ENCODE measurements at regions not wholly inside any gene's neighbourhood (a gene's known extent, or its start where the extent isn't known, plus 50 kb on each side); places are given as distances from the start of the nearest gene placed in this dataset.

DNA sequence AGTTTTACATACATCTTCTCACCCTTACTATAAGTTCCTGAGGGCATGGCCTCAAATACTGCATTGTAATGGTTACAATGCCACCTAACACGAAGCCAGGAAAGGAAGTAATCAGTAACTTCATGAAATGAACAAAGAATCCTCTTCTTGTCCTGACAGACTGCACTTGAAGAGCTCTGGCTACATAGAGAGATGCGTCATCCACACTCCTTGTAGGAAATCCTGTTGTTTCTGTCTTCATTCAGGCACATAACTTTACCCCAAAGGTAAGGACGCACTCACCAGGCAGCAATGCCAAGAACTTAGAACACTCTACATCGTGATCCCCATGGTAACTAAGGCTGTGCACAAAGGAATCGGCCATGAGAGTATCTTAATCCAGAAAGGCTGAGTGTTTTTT, 80.3 kb upstream of the ARID5B start:
- TF ChIP-seq, protein P1, sequence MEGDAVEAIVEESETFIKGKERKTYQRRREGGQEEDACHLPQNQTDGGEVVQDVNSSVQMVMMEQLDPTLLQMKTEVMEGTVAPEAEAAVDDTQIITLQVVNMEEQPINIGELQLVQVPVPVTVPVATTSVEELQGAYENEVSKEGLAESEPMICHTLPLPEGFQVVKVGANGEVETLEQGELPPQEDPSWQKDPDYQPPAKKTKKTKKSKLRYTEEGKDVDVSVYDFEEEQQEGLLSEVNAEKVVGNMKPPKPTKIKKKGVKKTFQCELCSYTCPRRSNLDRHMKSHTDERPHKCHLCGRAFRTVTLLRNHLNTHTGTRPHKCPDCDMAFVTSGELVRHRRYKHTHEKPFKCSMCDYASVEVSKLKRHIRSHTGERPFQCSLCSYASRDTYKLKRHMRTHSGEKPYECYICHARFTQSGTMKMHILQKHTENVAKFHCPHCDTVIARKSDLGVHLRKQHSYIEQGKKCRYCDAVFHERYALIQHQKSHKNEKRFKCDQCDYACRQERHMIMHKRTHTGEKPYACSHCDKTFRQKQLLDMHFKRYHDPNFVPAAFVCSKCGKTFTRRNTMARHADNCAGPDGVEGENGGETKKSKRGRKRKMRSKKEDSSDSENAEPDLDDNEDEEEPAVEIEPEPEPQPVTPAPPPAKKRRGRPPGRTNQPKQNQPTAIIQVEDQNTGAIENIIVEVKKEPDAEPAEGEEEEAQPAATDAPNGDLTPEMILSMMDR (IDR thresholded peaks at IDR 0.05): no peak
- no peak for TF ChIP-seq POLR2A (IDR thresholded peaks at IDR 0.05)
